IMR-90 (cell line): ENCODE measurements at regions not wholly inside any gene's neighbourhood (a gene's known extent, or its start where the extent isn't known, plus 50 kb on each side); places are given as distances from the start of the nearest gene placed in this dataset.

Source experiments
- ATAC-seq: fragments of 200-7000 bp; cut with Tn5 transposase; 2 replicates; pipeline ENCODE4 v1.9.1; 2020; ENCODE audit warnings: low read depth, mild to moderate bottlenecking, moderate library complexity
- BruUV-seq: library from RNA; stranded (reverse); fragments of 400-500 nt; replicated peaks from 2 replicates; lab custom pipeline; 2021; lab: Mats Ljungman, UMichigan
- CTCF ChIA-PET: fragments of 300-600 bp; formaldehyde crosslinking; extraction: SDS; loops from one replicate; lab custom pipeline; 2021; ENCODE audit warnings: antibody characterized with exemption; lab: Yijun Ruan, JAX
- POLR2A ChIA-PET: fragments of 300-600 bp; sonication (Branson Sonifier 250); formaldehyde crosslinking; loops from one replicate; lab custom pipeline; 2022; ENCODE audit warnings: antibody characterized with exemption; ENCODE audit not compliant: unreplicated experiment; lab: Charles Lee
- DNase-seq: peaks from one replicate; pipeline ENCODE4 v3.0.0; 2013
- H2AFZ ChIP-seq: replicated peaks from 2 replicates; pipeline ENCODE3; 2013; ENCODE audit warnings: low read length, mild to moderate bottlenecking; ENCODE audit not compliant: poor library complexity
- H2AK5ac ChIP-seq: 2 replicates; pipeline ENCODE4 v1.6.1; 2013; ENCODE audit warnings: low read depth, low read length, inconsistent platforms
- H2AK9ac ChIP-seq: replicated peaks from 2 replicates; pipeline ENCODE3; 2013; ENCODE audit warnings: mild to moderate bottlenecking, low read depth, low read length, moderate library complexity; ENCODE audit not compliant: poor library complexity
- H2BK120ac ChIP-seq: 2 replicates; pipeline ENCODE4 v1.6.1; 2013; ENCODE audit warnings: low read depth, low read length, inconsistent platforms
- H2BK15ac ChIP-seq: 3 replicates; pipeline ENCODE4 v1.6.1; 2013; ENCODE audit warnings: low read depth, low read length, inconsistent platforms
- H2BK20ac ChIP-seq: 2 replicates; pipeline ENCODE4 v1.6.1; 2013; ENCODE audit warnings: low read depth, mild to moderate bottlenecking, inconsistent platforms, low read length, moderate library complexity
- H2BK5ac ChIP-seq: 2 replicates; pipeline ENCODE4 v1.6.1; 2013; ENCODE audit warnings: mild to moderate bottlenecking, low read depth, low read length, inconsistent platforms; ENCODE audit not compliant: poor library complexity, severe bottlenecking
- H3K14ac ChIP-seq: replicated peaks from 2 replicates; pipeline ENCODE4 v1.6.1; 2013; ENCODE audit warnings: low read depth, low read length, inconsistent platforms
- H3K18ac ChIP-seq: 2 replicates; pipeline ENCODE4 v1.6.1; 2013; ENCODE audit warnings: low read depth, low read length, control low read depth
- H3K23ac ChIP-seq: 2 replicates; pipeline ENCODE4 v1.6.1; 2013; ENCODE audit warnings: low read depth, low read length, inconsistent platforms
- H3K27ac ChIP-seq: 2 replicates; pipeline ENCODE4 v1.5.1; 2013; ENCODE audit warnings: mild to moderate bottlenecking, control low read depth, low read length; ENCODE audit not compliant: insufficient read depth
- H3K27me3 ChIP-seq: 2 replicates; pipeline ENCODE4 v1.6.1; 2013; ENCODE audit warnings: low read length; ENCODE audit not compliant: control insufficient read depth, insufficient read depth
- H3K36me3 ChIP-seq: 2 replicates; pipeline ENCODE4 v1.6.1; 2013; ENCODE audit warnings: low read length, mixed read lengths; ENCODE audit not compliant: control insufficient read depth, insufficient read depth
- H3K4ac ChIP-seq: 2 replicates; pipeline ENCODE4 v1.6.1; 2013; ENCODE audit warnings: low read depth, low read length, inconsistent platforms
- H3K4me1 ChIP-seq: 2 replicates; pipeline ENCODE4 v1.6.1; 2013; ENCODE audit warnings: low read length, mixed read lengths; ENCODE audit not compliant: control insufficient read depth, insufficient read depth
- H3K4me2 ChIP-seq: 2 replicates; pipeline ENCODE4 v1.6.1; 2013; ENCODE audit warnings: low read depth, mild to moderate bottlenecking, control low read depth, low read length, moderate library complexity
- H3K4me3 ChIP-seq: 2 replicates; pipeline ENCODE4 v1.5.1; 2013; ENCODE audit warnings: low read depth, mild to moderate bottlenecking, control low read depth, low read length, moderate library complexity; ENCODE audit not compliant: insufficient read depth
- H3K56ac ChIP-seq: 2 replicates; pipeline ENCODE4 v1.6.1; 2013; ENCODE audit warnings: low read length, inconsistent platforms; ENCODE audit not compliant: insufficient read depth; ENCODE audit errors: extremely low read depth
- H3K79me1 ChIP-seq, 2 experiments: 2 replicates each; pipeline ENCODE4 v1.6.1; 2013; ENCODE audit warnings: low read length in 2 of 2, inconsistent platforms in 1 of 2, low read depth in 1 of 2
- H3K9ac ChIP-seq: 2 replicates; pipeline ENCODE4 v1.6.1; 2013; ENCODE audit warnings: low read depth, low read length, control low read depth
- H3K9me1 ChIP-seq: 2 replicates; pipeline ENCODE4 v1.6.1; 2013; ENCODE audit warnings: low read length, inconsistent platforms; ENCODE audit not compliant: insufficient read depth
- H3K9me3 ChIP-seq: 2 replicates; pipeline ENCODE4 v1.6.1; 2013; ENCODE audit warnings: low read length; ENCODE audit not compliant: control insufficient read depth, insufficient read depth
- H4K20me1 ChIP-seq: 2 replicates; pipeline ENCODE4 v1.6.1; 2013; ENCODE audit warnings: low read length, inconsistent platforms; ENCODE audit not compliant: insufficient read depth
- H4K5ac ChIP-seq: 2 replicates; pipeline ENCODE4 v1.6.1; 2013; ENCODE audit warnings: mild to moderate bottlenecking, low read depth, low read length, control low read depth
- H4K8ac ChIP-seq, 2 experiments: 2 replicates each; pipeline ENCODE4 v1.6.1; 2013; ENCODE audit warnings: low read depth in 2 of 2, low read length in 2 of 2, control low read depth in 1 of 2, inconsistent platforms in 1 of 2
- H4K91ac ChIP-seq: 2 replicates; pipeline ENCODE4 v1.6.1; 2013; ENCODE audit warnings: low read depth, low read length, inconsistent platforms; ENCODE audit not compliant: insufficient read depth
- BHLHE40 ChIP-seq: fragments of 150-350 bp; IDR thresholded peaks from 2 replicates; pipeline ENCODE4 v1.6.1; 2016; ENCODE audit warnings: mild to moderate bottlenecking, low read depth, low read length
- CHD1 ChIP-seq: IDR thresholded peaks from 2 replicates; pipeline ENCODE4 v1.6.1; 2012; ENCODE audit warnings: low read depth, low read length, improper control_type of control experiment
- FOS ChIP-seq: fragments of 150-350 bp; IDR thresholded peaks from 2 replicates; pipeline ENCODE4 v1.6.1; 2016; ENCODE audit warnings: low read depth, low read length
- MAFK ChIP-seq: IDR thresholded peaks from 2 replicates; pipeline ENCODE4 v1.6.1; 2012; ENCODE audit warnings: low read depth, low read length, improper control_type of control experiment
- MAZ ChIP-seq: IDR thresholded peaks from 2 replicates; pipeline ENCODE4 v1.6.1; 2012; ENCODE audit warnings: low read depth, mild to moderate bottlenecking, low read length, improper control_type of control experiment, moderate library complexity, borderline replicate concordance
- MXI1 ChIP-seq: IDR thresholded peaks from 2 replicates; pipeline ENCODE4 v1.6.1; 2012; ENCODE audit warnings: low read depth, mild to moderate bottlenecking, low read length, moderate library complexity, borderline replicate concordance
- NFE2L2 ChIP-seq: fragments of 150-350 bp; IDR thresholded peaks from 2 replicates; pipeline ENCODE4 v1.6.1; 2016; ENCODE audit warnings: low read depth, mild to moderate bottlenecking, low read length
- POLR2A ChIP-seq: IDR thresholded peaks from 2 replicates; pipeline ENCODE4 v1.6.1; 2012; ENCODE audit warnings: mild to moderate bottlenecking, low read depth, low read length
- RAD21 ChIP-seq: IDR thresholded peaks from 2 replicates; pipeline ENCODE4 v1.6.1; 2012; ENCODE audit warnings: low read length, improper control_type of control experiment
- RCOR1 ChIP-seq: IDR thresholded peaks from 2 replicates; pipeline ENCODE4 v1.6.1; 2012; ENCODE audit warnings: mild to moderate bottlenecking, low read length, improper control_type of control experiment; ENCODE audit not compliant: insufficient replicate concordance
- WGBS, 2 experiments: methylation state at CpG; one replicate each; pipeline versions ENCODE4 v1.1.5 to v1.1.7; 2013; ENCODE audit warnings: missing lambda C conversion rate in 2 of 2; ENCODE audit not compliant: insufficient read length in 1 of 2; ENCODE audit errors: extremely low coverage in 2 of 2; 5-methylcytosine and 5-hydroxymethylcytosine counted together
- dilution Hi-C: fragments of 300-500 bp; cut with HindIII; formaldehyde crosslinking; loops from one replicate; pipeline ENCODE4 v1.14.3; 2018; ENCODE audit warnings: low sequenced_read_pairs; ENCODE audit not compliant: unreplicated experiment
- in situ Hi-C: fragments of 300-500 bp; cut with MboI; formaldehyde crosslinking; loops from 3 replicates; pipeline ENCODE4 v1.14.3; 2019; ENCODE audit warnings: low sequenced_read_pairs, inconsistent platforms, mixed read lengths
- intact Hi-C: fragments of 100-400 bp; cut with micrococcal nuclease; formaldehyde crosslinking; loops from 2 replicates; pipeline ENCODE4 v1.10.0; 2022
- TF ChIP-seq, protein P1 (sequence below): conservative IDR thresholded peaks from 2 replicates; pipeline ENCODE4 v1.5.1; 2012; ENCODE audit warnings: mild to moderate bottlenecking, low read depth, low read length, improper control_type of control experiment

DNA sequence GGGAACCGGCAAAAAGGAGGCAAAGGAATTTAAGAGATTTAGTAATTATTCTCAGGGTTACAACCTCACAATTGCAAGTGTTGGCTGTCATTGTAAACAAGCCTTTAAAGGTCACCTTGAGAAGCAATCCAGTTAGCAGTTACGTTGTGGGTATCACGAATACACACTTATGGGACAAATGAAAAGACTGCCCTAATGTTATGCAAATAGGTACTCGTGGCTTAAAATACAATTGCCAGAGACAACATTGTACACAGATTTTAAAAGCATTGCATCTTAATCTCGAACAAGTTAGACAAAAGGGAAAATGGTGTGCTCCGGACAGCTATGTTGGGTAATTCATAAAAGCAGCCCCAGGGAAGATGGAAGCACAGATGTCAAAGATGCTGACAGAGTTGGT is 120.5 kb upstream of the ZC3H12A start:
- H2AK5ac ChIP-seq, result no peak overlapping the region
- dilution Hi-C loops, result no loop called here

More for the DNA sequence above, 120.5 kb upstream of the ZC3H12A start:
- no peak overlapping the region for H2AFZ ChIP-seq
- ChIA-PET POLR2A (no interaction called here), CTCF (no interaction called here)
- no peak overlapping the region for H4K91ac ChIP-seq
- no peak overlapping the region for H2BK20ac ChIP-seq
- no peak overlapping the region for H3K4me3 ChIP-seq
- no peak overlapping the region for H3K4ac ChIP-seq
- no peaks in the 10 kb centered on the region for H3K79me1 ChIP-seq
- H3K56ac ChIP-seq, result no peak overlapping the region
- no peak overlapping the region for H2BK15ac ChIP-seq
- in situ Hi-C loops, result no loop called here
- H3K14ac ChIP-seq, result no peak overlapping the region
- ATAC-seq (no peak), DNase-seq (no peak)
- no peaks in the 10 kb centered on the region for H3K36me3 ChIP-seq
- H4K20me1 ChIP-seq, result no peaks in the 10 kb centered on the region
- BruUV-seq, result no TSS peak
- no peak overlapping the region for H4K8ac ChIP-seq
- H3K4me2 ChIP-seq, result no peak overlapping the region
- no peaks in the 10 kb centered on the region for H3K4me1 ChIP-seq
- no peak overlapping the region for H3K27ac ChIP-seq
- no peak overlapping the region for H2BK5ac ChIP-seq
- intact Hi-C loops, result no loop called here
- no peak for TF ChIP-seq RAD21
- no peak for TF ChIP-seq POLR2A
- TF ChIP-seq, protein P1, sequence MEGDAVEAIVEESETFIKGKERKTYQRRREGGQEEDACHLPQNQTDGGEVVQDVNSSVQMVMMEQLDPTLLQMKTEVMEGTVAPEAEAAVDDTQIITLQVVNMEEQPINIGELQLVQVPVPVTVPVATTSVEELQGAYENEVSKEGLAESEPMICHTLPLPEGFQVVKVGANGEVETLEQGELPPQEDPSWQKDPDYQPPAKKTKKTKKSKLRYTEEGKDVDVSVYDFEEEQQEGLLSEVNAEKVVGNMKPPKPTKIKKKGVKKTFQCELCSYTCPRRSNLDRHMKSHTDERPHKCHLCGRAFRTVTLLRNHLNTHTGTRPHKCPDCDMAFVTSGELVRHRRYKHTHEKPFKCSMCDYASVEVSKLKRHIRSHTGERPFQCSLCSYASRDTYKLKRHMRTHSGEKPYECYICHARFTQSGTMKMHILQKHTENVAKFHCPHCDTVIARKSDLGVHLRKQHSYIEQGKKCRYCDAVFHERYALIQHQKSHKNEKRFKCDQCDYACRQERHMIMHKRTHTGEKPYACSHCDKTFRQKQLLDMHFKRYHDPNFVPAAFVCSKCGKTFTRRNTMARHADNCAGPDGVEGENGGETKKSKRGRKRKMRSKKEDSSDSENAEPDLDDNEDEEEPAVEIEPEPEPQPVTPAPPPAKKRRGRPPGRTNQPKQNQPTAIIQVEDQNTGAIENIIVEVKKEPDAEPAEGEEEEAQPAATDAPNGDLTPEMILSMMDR, result no peak
- TF ChIP-seq RCOR1, result no peak
- no peak for TF ChIP-seq NFE2L2
- no peak for TF ChIP-seq MAZ
- TF ChIP-seq CHD1, result no peak
- TF ChIP-seq MAFK, result no peak
- TF ChIP-seq MXI1, result no peak
- TF ChIP-seq BHLHE40, result no peak
- TF ChIP-seq FOS, result no peak
- H2BK120ac ChIP-seq, result no peak overlapping the region
- H2AK9ac ChIP-seq, result no peak overlapping the region
- no peaks in the 10 kb centered on the region; the same call in 1 of the 2 replicates for H3K27me3 ChIP-seq
- no peaks in the 10 kb centered on the region for H3K9me3 ChIP-seq
- no peak overlapping the region for H3K18ac ChIP-seq
- WGBS, 2 experiments, result no CpG with 5 or more reads among the region's 6 CpGs
- no peak overlapping the region for H4K5ac ChIP-seq
- no peaks in the 10 kb centered on the region for H3K9me1 ChIP-seq
- no peak overlapping the region for H3K23ac ChIP-seq
- H3K9ac ChIP-seq, result no peak overlapping the region
